WTC11 (cell line): ENCODE measurements at regions not wholly inside any gene's neighbourhood (a gene's known extent, or its start where the extent isn't known, plus 50 kb on each side); places are given as distances from the start of the nearest gene placed in this dataset.

Experiments
- ATAC-seq: fragments of 200-7000 bp; cut with Tn5 transposase; 2 replicates; pipeline ENCODE4 v1.10.0; 2021; ENCODE audit warnings: mild to moderate bottlenecking, moderate library complexity
- CTCF ChIA-PET: fragments of 300-600 bp; sonication (Branson Sonifier 250); formaldehyde crosslinking; loops from one replicate; lab custom pipeline; 2021; ENCODE audit warnings: antibody characterized with exemption; lab: Charles Lee
- POLR2A ChIA-PET: fragments of 350-600 bp; sonication (Branson Sonifier 250); formaldehyde crosslinking; loops from one replicate; lab custom pipeline; 2021; ENCODE audit warnings: antibody characterized with exemption; lab: Charles Lee
- DNase-seq: peaks from one replicate; pipeline ENCODE4 v3.0.0; 2021; ENCODE audit warnings: low spot score
- H3K27ac Mint-ChIP-seq: 2 replicates; pipeline ENCODE4 v1.8.0; 2021; ENCODE audit warnings: mixed read lengths
- H3K27me3 Mint-ChIP-seq: 2 replicates; pipeline ENCODE4 v1.8.0; 2021; ENCODE audit warnings: low read depth, mild to moderate bottlenecking, moderate library complexity, mixed read lengths
- H3K36me3 Mint-ChIP-seq: 2 replicates; pipeline ENCODE4 v1.8.0; 2021; ENCODE audit warnings: mixed read lengths
- H3K4me1 Mint-ChIP-seq: 2 replicates; pipeline ENCODE4 v1.8.0; 2022; ENCODE audit warnings: mixed read lengths
- H3K4me3 Mint-ChIP-seq: 2 replicates; pipeline ENCODE4 v1.8.0; 2021; ENCODE audit warnings: mild to moderate bottlenecking, moderate library complexity, mixed read lengths
- H3K9me3 Mint-ChIP-seq: 2 replicates; pipeline ENCODE4 v1.8.0; 2021; ENCODE audit warnings: mixed read lengths
- AR ChIP-seq: fragments of 250-450 bp; sonication (Bioruptor Pico); IDR thresholded peaks from 2 replicates; pipeline ENCODE4 v1.9.0; 2021; ENCODE audit warnings: mild to moderate bottlenecking
- ARID4B ChIP-seq: sonication (generic); formaldehyde crosslinking; IDR thresholded peaks from 2 replicates; pipeline ENCODE4 v1.8.0; 2023; ENCODE audit warnings: missing genetic modification reagents, mild to moderate bottlenecking, borderline replicate concordance
- ATF3 ChIP-seq: sonication (generic); formaldehyde crosslinking; conservative IDR thresholded peaks from 2 replicates; pipeline ENCODE4 v1.8.1; 2022; ENCODE audit warnings: mild to moderate bottlenecking, missing genetic modification reagents
- CTCF ChIP-seq: fragments of 200-600 bp; IDR thresholded peaks from 2 replicates; pipeline ENCODE4 v1.8.0; 2022; ENCODE audit warnings: antibody characterized with exemption
- GTF2I ChIP-seq: fragments of 250-450 bp; sonication (Bioruptor Pico); conservative IDR thresholded peaks from 2 replicates; pipeline ENCODE4 v1.4.0; 2021; ENCODE audit warnings: mild to moderate bottlenecking
- JUN ChIP-seq: sonication (generic); formaldehyde crosslinking; IDR thresholded peaks from 2 replicates; pipeline ENCODE4 v1.8.0; 2023; ENCODE audit warnings: mild to moderate bottlenecking, missing genetic modification reagents
- PRRX2 ChIP-seq: fragments of 250-450 bp; sonication (Bioruptor Pico); IDR thresholded peaks from 2 replicates; pipeline ENCODE4 v1.8.0; 2021; ENCODE audit warnings: mild to moderate bottlenecking
- RORB ChIP-seq: fragments of 250-450 bp; sonication (Bioruptor Pico); IDR thresholded peaks from 2 replicates; pipeline ENCODE4 v1.9.0; 2021; ENCODE audit warnings: mild to moderate bottlenecking
- ZNF138 ChIP-seq: sonication (generic); formaldehyde crosslinking; conservative IDR thresholded peaks from 2 replicates; pipeline ENCODE4 v1.8.1; 2022; ENCODE audit warnings: mild to moderate bottlenecking, moderate library complexity, missing genetic modification reagents

- TF ChIP-seq ARID4B (no peak), JUN (CRISPR knock-in tag) (no peak), GTF2I (no peak), ZNF138 (CRISPR knock-in tag) (no peak), PRRX2 (no peak)
Measured at GRCh38 chrX:16440446-16440845, 209.5 kb upstream of the S100G start (continued).

- ATAC-seq (no peak), DNase-seq (no peak)
- Mint-ChIP-seq H3K4me1 (peaks cover 32% of the 10 kb centered on the region), H3K27ac (no peak overlapping the region), H3K4me3 (no peak overlapping the region), H3K27me3 (peaks cover 5% of the 10 kb centered on the region; the same call in 1 of the 2 replicates), H3K36me3 (peaks cover 14% of the 10 kb centered on the region), H3K9me3 (peaks cover 7% of the 10 kb centered on the region)
- TF ChIP-seq CTCF (no peak), AR (CRISPR knock-in tag) (no peak), ATF3 (CRISPR knock-in tag) (no peak)
- ChIA-PET POLR2A (no interaction called here), CTCF (interaction anchor here (0.5 to 1.7 kb wide), 8 partner anchors 23 to 514 kb away, joined by 3 to 7 read pairs (median 3); no protein-coding TSS in a partner anchor)
Measured at GRCh38 chrX:16444353-16444752, 205.6 kb upstream of the S100G start.

GRCh38 chrX:16445166-16445752 is 204.7 kb upstream of the S100G start:
- CTCF ChIA-PET = interaction anchor here (0.5 to 1.7 kb wide), 16 partner anchors 9 to 515 kb away, joined by 3 to 10 read pairs (median 4); no protein-coding TSS in a partner anchor
- H3K9me3 Mint-ChIP-seq = peaks cover 13% of the 10 kb centered on the region
- peaks cover 22% of the 10 kb centered on the region for H3K36me3 Mint-ChIP-seq
- TF ChIP-seq CTCF = peak; percentile 49; the same call in 1 of the 2 replicates
- no peak for TF ChIP-seq RORB (CRISPR knock-in tag)
- DNase-seq (peak; percentile 27), ATAC-seq (peak; percentile 78)
- H3K4me3 Mint-ChIP-seq = no peak overlapping the region
- peaks cover 32% of the 10 kb centered on the region for H3K4me1 Mint-ChIP-seq
- POLR2A ChIA-PET = interaction anchor here (0.5 kb wide), 1 partner anchor 474 kb away, joined by 3 read pairs; no protein-coding TSS in a partner anchor
- H3K27me3 Mint-ChIP-seq = peaks cover 8% of the 10 kb centered on the region; the same call in 1 of the 2 replicates
- H3K27ac Mint-ChIP-seq = no peak overlapping the region
